ENCODE measurements at regions not wholly inside any gene's neighbourhood (a gene's known extent, or its start where the extent isn't known, plus 50 kb on each side); places are given as distances from the start of the nearest gene placed in this dataset.

DNA sequence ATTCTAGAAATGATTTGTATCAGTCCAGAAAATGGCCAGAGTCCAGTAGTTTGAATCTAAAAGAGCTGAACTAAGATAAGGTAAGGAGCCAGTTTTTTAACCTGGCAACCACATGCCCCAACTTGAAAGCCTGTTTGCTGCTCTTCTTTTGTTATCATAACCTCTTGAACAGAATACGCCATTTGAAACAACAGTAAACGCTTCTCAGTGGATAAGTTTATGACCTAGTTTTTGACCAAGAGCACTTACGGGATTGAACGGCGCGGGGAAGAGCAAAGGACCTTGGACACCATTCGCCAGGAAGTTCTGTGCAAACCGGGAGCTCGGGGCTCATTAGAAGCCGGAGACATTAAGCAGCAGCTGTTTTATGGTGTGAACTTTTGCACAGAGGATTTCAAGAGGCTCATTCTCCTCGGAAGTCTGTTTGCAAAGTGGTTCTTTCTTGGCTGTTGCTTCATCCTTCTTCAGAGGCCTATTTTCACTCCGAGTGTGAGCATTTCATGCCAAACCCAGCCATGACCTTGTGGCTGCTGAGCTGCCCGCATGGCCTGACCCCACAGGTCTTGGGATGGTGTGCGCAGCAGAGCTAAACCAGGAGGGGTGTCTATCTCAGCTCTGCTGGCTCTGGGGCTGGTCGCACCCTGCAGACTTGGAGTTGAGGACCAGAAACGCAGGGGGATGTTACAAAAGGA is 215.1 kb downstream of the SOX4 start:
- DNase-seq (ENCODE audit: low read depth, low spot score): no peak

DNA sequence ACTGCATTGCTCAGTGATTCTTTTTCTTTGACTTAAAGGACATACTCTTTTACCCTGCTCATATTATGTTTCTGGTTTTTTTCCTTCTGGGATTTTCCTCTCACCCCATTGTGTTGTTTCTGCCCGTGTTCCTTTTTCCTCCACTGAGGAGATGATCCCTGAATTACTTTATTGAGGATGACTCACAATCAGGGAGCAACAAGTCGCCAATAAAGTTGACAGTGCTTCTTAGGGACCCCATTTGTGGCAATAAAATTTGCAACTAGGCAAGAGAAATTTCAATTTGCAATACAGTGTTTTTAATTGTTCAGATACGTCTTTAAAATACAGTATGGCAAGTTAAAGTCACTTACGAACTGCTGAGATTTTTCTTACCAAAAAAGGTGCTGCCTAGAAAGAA is 217.9 kb downstream of the SOX4 start:
- no peak for DNase-seq (ENCODE audit: low read depth, low spot score)

DNA sequence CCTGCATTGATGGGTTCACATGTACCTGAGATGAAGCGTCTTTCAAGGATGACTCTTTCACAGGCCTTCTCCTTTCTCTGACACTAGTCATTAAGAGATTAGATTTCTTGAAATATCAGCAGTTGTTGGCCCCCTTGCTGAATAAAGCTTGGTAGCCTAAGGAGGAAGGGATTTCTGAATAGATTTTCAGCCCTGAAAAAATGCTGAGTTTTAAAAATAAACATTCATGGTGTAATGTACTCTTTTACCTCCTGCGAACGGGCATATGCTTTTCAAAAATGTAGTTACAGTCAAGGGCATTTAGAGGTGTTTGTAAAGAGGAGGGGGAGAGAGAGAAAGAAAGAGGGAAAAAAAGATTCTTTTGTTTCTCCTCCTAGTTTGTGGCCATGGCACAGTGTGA is 222.7 kb downstream of the SOX4 start:
- DNase-seq (ENCODE audit: low read depth, low spot score): no peak

DNA sequence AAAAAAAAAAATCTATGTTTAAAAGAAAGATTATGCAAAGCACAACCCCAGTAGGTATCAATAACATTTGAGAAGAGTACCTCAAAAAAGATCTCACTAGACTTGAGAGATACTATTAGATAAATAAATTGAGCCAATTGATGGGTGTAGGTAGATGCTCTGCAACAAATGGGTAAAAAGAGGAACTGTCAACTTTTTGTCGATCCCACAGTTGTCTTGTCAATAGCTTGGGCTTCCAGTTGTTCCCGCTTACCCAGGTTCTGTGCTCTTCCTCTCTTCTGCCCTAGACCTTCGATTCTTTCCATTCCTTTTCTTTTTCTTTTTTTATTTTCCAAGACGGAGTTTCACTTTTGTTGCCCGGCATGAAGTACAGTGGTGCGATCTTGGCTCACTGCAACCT is 226.9 kb downstream of the SOX4 start:
- DNase-seq (ENCODE audit: low read depth, low spot score): no peak

DNA sequence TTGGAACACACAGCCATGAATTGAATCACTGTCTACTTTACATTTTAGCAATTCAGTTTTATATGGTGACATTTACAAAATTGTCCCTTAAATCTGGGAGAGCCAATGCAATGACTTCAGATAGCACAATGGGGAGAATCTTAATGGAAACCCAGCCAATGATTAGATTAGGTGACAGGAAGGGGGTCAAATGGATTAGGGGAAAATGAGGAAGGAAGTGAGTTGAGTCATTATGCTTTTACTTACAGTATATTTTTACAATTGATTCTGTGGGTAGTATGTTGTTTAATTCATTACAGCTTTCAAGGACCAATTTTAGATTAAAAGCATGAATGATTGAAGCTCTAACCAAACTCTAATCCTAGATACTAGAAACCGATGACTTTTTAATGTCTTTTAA is 229.8 kb downstream of the SOX4 start:
- no peak for DNase-seq (ENCODE audit: low read depth, low spot score)

DNA sequence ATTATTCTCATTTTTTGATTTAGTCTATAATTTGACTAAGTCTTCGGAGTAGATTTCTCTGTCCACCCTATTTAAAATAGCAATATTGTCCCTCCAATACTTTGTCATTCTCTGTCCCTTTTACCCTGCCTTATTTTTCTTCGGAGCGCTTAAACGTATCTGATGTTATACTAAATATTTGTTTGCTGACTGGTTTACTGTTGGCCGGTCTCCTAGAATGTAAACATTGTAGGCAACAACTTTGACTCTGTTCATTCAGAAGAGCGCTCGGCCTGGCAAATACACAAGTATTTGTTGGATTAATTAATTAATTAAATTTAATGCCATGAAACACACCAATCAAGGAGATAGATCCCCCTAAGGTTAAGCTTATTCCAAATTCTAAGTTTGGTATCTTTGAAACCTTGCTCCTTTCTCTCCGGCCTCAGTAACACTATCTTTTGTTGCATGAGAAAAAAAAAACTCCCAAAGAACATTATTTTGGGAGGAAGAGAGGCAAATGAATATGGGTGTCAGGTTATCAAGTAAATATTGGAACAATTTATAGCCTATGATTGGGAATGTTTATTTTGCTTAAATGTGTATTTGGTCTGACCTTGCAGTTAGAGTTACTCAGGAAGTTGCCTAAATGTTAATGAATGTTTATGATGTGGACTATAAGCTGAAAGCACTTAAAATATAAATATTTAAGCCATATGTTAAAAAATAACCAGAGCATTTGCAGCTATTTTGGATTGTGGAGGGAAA is 231.1 kb downstream of the SOX4 start:
- DNase-seq (ENCODE audit: low read depth, low spot score): no peak

DNA sequence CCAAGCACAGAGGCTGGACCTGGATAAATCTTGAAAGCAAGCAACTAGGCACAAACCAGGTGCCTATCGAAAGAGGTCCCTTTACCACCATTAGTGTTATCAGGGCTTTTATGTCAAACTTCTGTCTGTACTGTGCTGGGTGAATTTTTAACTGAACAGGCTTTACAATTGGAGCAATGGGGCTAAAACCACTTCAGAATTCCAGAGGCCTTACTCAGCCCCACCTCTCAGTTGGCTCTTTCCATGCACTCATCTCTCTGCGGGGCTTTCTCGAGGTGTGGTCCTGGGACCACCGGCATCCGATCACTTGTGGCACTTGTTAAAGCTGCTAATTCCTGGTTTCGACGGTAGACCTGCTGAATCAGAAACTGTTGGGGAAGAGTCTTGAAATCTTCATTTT is 232.5 kb downstream of the SOX4 start:
- DNase-seq (ENCODE audit: low read depth, low spot score): no peak

DNA sequence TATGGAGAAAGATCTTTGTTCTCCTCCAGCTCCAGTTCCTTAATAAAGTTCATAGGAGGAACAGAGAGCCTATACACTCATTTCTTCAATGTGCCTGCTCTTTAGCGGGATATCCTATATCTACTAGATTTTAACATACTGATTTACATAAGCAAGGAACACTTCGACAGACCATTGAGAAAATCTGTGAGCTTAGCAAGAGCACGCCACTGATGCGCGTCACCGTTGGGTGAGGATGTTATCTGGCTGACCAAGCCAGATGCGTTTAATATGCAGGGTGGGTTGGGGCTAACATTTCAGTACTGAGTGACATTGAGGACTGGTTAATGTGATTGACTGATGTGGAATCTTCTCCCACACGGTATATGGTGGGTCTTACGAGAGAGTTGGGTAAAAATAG is 233.4 kb downstream of the SOX4 start:
- DNase-seq (ENCODE audit: low read depth, low spot score): no peak

DNA sequence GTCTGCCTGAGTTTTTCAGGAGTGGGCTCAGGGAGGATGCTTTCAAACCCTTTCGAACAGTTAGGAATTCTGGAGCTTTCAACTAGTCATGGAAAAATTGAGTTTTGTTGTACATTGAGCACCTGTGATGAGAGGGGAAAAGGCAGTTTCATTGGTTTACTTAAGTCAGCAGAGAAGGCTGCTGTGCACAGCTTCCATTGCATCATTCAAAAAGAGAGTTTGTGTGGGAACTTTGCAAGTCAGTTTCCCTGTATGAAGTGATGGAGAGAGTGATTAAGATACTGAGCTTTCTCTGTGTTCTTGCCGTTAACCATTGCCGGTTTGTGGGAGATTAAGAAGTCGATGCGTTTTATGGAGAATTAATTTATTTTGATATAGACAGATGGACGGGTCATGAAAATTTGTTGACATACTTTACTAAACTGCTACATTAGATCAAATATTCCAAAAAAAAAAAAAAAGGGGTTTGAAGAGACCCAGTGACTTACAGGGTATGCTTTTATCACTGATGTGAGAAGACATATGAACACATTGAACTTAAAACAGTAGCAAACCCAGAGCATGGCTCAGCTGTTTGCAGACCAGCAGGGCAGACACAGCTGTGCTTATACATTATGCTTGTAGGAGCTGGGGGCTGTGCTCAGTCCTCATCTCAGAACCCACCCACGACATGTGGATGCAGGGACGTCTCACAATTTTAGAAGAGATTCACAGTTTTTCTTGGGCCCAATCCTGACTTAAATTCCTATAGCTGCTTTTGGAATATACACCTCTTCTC is 234.1 kb downstream of the SOX4 start:
- no peak for DNase-seq (ENCODE audit: low read depth, low spot score)

DNA sequence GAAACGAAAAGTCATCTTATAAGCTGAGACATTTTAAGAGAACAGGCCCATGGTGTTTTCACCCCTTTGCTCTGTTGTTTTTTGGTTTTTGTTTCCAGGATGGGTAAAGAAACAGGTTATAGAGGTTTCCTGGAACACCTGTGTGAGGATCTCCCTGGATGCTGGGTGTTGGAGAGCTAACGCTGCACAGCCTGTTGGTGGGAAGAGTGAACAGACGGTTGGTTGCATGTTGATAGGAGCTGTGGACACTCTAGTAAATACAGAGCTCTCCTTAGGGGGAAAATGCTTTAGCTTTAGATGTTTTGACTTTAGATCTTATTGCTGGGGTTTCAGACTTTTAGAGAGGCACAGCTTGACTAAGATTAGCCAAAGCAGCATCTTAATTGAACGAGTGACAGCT is 235.2 kb downstream of the SOX4 start:
- no peak for DNase-seq (ENCODE audit: low read depth, low spot score)

DNA sequence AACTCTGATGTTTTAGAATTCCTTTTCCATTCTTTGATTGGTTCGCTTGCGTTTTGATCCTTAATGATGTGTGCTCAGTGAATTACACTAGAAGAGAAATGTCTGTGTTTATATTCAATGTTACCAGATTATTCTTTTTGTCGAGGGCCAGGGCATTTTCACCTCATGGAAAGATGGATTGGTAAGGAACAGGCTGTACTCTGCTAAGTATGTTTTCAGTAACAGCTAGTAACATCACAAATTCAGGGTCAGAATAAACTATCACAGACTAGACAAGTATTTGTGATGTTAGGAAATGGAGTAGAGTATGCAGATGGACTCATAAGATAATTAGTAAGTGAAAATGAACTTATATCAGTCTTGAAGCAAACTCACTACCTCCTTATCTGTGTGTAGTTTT is 235.6 kb downstream of the SOX4 start:
- DNase-seq (ENCODE audit: low read depth, low spot score): no peak

DNA sequence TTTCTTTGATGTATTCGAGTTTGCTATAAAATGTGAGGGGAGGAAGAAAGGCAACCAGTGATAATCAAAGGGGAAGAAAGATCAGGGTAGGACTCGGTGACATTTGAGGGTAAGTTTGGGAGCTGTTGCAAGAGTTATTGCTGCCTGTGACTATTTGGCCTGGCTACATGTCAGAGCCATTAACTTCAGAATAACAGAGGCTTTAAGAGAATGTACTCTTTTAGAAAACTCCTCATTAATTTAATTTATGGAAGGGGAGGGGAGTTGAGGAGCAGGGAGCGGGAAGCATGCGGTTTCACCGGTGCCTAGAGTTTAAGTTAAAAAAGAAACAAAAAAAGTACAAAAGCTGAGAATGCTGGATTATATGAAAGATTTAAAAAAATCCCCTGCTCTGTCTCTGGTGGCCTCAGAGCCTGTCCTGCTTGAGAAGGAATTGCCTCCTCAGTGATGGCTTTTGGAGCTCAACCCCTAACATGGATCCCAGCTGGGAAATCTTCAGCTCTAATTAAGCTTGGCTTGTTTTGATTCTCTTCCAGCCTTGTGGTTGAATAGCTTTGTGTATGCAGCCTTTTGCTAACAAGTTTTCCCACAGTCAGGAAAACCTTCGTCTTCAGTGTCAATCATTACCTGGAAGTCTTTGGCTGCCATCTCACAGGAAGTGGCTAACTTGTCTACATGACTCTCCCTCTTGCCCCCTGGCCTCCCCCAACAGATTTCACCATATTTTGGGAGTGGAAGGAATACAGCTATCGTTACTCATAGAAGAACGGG is 238.2 kb downstream of the SOX4 start:
- DNase-seq (ENCODE audit: low read depth, low spot score): no peak

DNA sequence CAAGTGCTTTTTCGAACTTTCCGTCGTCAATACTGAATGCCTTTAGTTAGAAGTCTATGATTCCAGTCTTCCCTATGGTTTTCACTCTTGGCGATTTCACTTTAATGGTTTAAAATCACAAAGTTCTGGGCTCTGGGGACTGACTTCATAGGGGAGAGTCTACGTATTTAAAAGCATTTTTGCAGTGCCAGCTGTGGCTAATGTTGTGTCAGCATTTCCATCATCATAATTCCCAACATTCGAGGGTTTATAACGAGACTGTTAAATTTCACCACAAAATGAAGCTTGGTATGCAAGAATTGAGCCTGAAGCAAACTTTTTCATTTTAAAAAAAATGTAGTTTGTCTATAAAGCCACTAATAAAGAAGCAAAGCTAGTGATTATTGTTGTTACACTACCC is 242.7 kb downstream of the SOX4 start:
- DNase-seq (ENCODE audit: low read depth, low spot score): no peak

DNA sequence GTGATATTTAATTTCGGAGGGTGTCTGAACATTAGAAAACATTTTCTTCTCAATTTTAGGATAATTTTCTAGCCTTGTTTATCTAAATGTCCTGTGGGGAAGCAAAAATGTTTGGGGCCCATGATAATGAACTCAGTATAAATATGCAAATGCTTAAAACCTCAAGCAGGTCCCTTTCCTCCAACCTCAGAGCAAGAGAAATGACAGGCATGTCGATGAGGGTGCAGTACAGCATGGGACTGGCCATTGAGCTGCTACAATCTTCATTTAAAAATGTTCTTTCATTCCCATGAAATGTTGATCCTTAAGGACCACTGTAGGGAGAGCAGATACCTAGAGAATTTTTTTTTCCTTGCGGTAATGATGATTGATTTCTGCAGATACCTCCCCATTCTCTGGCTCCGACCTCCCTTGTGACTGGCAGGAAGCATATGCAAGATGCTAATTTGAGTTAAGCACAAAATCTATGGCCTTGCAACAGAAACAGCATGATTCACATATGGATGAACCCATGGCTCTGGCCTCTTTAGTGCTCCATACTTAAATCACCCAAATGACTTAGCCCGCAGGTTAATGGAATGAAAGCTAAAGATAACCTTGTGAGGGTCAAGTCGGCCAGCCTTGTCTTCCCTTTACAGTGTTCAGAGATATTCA is 243.3 kb downstream of the SOX4 start:
- DNase-seq (ENCODE audit: low read depth, low spot score): no peak

DNA sequence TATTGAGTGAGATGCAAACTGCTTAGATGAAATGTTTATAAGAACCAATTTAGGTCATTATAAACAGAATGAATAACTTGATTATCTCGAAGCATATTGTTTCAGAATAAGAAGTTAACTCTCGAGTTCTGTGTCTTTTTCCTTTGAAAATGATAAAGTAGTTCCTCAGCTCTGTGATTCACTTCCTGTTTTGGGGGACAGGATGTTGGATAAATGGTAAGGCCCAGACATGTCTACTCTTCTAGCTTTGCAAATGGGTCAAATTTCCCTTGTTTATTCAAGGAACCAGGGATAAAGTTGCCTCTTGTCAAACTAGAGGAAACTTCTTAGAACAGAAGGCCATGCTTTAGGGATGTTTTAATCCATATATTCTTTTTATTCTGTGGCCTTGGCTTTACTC is 246.9 kb downstream of the SOX4 start:
- DNase-seq (ENCODE audit: low read depth, low spot score): peak; percentile 84

DNA sequence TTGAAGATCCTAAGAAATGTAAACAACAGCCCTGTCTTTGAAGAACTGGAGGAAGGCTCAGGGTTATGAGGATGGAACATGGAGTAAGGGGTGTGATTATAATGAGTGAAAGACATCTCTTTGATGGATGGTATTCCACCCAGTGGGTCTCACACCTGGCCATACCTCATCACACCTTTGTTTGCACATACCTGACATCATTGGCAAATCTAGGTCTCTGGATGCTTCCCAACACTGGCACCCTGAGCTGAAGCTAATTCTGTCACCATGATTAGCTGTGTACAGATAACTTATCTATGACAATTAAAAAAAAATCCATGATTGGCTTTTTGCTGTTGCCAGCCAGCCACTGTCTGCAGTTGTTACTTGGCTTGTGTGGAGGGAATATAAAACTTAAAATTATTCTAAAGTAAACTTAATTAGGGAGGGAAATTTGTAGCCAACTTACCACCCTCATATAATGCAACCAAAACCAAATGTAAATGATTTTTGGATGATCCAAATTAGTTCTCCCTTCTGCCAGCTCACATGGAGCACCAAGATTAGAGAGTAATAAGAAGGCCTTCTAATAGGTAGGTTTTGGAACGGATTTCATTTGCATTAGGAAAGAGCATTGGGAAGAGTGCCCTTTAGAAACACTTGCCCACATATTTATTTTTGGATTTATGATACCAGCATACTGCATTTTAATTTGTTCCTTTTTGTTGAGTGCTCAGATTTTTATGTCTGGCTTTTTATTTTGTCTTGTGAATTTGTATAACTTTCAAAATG is 249.5 kb downstream of the SOX4 start:
- no peak for DNase-seq (ENCODE audit: low read depth, low spot score)

DNA sequence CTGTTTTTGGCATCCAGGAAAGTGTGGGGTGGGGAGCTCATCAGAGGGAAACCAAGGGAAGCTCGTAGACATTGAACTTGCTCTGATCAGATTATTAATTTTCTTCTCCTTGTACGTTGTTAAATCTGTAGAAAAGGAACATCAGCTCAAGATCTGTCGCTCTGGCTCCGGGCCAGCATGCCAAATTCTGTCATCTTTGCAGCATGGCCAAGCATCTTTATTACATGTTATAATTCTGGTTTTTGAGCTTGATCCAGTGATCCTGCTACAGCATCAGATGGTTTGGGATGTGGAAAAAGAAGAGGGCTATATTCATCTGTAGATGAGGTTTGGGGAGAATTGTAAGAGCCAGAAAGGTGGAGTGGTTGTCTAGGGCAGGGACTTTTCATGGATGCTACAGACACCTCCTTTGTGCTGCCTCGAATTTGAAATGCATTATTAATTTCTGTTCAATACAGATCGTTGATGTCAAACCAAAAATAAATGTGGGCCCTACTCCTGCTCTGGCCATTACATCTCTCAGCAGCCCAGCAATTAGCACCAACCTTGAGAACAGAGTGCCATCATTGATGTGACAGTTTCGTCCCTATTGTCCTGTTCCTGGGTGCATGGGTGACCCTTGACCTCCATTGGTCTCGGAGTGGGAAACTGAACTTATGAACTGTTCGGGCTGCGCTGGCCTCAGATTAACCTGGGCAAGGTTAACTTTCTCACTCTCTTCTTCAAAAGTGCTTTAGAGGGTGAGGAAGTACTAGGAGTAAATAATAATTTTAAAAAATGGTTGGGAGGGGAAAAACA is 250.8 kb downstream of the SOX4 start:
- no peak for DNase-seq (ENCODE audit: low read depth, low spot score)

DNA sequence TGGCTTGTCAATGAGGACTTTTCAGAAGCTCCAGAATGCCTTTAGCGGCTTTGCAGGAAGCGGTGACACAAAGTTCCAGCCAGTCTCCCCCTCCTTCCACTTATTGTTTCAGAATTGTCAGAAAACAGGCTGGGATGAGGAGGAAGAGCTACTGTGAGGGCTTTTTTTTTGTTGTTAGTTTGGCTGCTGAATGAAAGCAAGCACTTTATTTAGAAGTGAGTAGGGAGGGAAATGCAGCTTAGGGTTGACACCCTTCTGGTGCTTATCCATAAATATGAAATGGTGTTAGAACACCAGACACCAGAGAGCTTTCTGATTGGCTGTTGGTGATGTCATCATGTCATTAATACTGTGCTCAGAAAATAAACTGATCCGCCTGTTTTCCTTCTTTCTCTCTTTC is 251.5 kb downstream of the SOX4 start:
- peak; percentile 60 for DNase-seq (ENCODE audit: low read depth, low spot score)

DNA sequence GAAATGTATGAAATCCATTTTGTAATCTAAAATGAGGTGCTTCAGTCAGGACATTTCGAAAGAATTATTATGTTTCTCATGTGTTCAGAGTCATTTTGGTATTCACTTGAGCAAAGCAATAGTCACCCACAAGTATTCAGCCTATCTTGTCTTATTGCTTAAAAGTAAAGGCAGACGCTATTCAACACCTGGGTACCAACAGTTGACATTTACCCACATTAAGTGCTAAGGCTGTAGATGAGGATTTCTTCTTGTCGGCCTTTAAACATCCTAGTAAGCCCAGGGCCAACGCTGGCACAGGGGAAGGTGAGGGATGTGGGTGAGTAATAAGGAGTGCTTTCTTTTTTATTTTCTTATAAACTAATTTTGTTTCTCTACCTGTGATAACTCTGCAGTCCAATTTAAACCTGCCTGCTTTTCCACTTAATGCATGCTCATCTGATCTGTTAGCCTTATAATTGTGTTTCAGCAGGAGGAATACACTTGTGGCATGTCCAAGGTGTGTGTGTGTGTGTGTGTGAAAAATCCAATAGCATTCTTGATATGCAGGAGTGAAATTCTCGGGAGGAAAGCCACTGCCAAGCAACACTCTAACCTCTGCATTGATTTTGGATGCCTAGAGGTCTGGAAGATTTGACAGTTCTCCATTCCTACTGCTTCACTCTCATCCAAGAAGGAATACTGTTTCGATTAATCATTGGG is 252.0 kb downstream of the SOX4 start:
- DNase-seq (ENCODE audit: low read depth, low spot score): no peak

All from pulmonary artery endothelial cell (primary cell).